ENCODE measurements at regions not wholly inside any gene's neighbourhood (a gene's known extent, or its start where the extent isn't known, plus 50 kb on each side); places are given as distances from the start of the nearest gene placed in this dataset.

GRCh38 chr4:165765053-165765452, 108.0 kb upstream of the TLL1 start:
- Histone ChIP-seq H3K79me2 (ENCODE audit: low read depth) (no peaks in the 10 kb centered on the region), H3K4me3 (no peak overlapping the region), H3K4me2 (no peak overlapping the region), H3K27ac (no peak overlapping the region), H3K4me1 (no peaks in the 10 kb centered on the region), H2AFZ (replicated peaks) (no peak overlapping the region), H3K27me3 (no peaks in the 10 kb centered on the region), H3F3A (ENCODE audit: low read depth) (no peaks in the 10 kb centered on the region), H4K20me1 (ENCODE audit: low read depth) (no peaks in the 10 kb centered on the region), H3K9ac (no peak overlapping the region), H3K36me3 (no peaks in the 10 kb centered on the region), H3K9me3 (ENCODE audit: low read depth) (no peaks in the 10 kb centered on the region)
- DNase-seq (ENCODE audit: low spot score): no peak
- Mint-ChIP-seq H3K4me3 (no peak overlapping the region), H3K27me3 (ENCODE audit: insufficient read depth, low read depth) (no peaks in the 10 kb centered on the region), H3K4me1 (no peaks in the 10 kb centered on the region), H3K9me3 (no peaks in the 10 kb centered on the region), H3K36me3 (no peaks in the 10 kb centered on the region), H3K27ac (no peak overlapping the region)
- TF ChIP-seq EZH2phosphoT487 (IDR thresholded peaks at IDR 0.05): no peak
- no peak for TF ChIP-seq EZH2 (IDR thresholded peaks at IDR 0.05)
- no peak for TF ChIP-seq CTCF (IDR thresholded peaks at IDR 0.05)

- Mint-ChIP-seq H3K36me3 (no peaks in the 10 kb centered on the region), H3K9me3 (no peaks in the 10 kb centered on the region), H3K27ac (no peak overlapping the region), H3K4me1 (no peaks in the 10 kb centered on the region), H3K4me3 (no peak overlapping the region), H3K27me3 (ENCODE audit: insufficient read depth, low read depth) (no peaks in the 10 kb centered on the region)
- Histone ChIP-seq H3K9ac (no peak overlapping the region), H3K4me2 (no peak overlapping the region), H3F3A (ENCODE audit: low read depth) (no peaks in the 10 kb centered on the region), H3K79me2 (ENCODE audit: low read depth) (no peaks in the 10 kb centered on the region), H3K27ac (no peak overlapping the region), H4K20me1 (ENCODE audit: low read depth) (no peaks in the 10 kb centered on the region), H3K9me3 (ENCODE audit: low read depth) (no peaks in the 10 kb centered on the region), H3K36me3 (no peaks in the 10 kb centered on the region), H2AFZ (replicated peaks) (no peak overlapping the region), H3K4me1 (no peaks in the 10 kb centered on the region), H3K4me3 (no peak overlapping the region), H3K27me3 (no peaks in the 10 kb centered on the region)
- no peak for DNase-seq (ENCODE audit: low spot score)
- no peak for TF ChIP-seq CTCF (IDR thresholded peaks at IDR 0.05)
- no peak for TF ChIP-seq EZH2 (IDR thresholded peaks at IDR 0.05)
- TF ChIP-seq EZH2phosphoT487 (IDR thresholded peaks at IDR 0.05): no peak
These were observed 107.0 kb upstream of the TLL1 start for GRCh38 chr4:165766018-165766417.

- Histone ChIP-seq H3K27ac (no peak overlapping the region), H3K27me3 (no peaks in the 10 kb centered on the region), H3K9me3 (ENCODE audit: low read depth) (no peaks in the 10 kb centered on the region), H3F3A (ENCODE audit: low read depth) (no peaks in the 10 kb centered on the region), H3K9ac (no peak overlapping the region), H3K4me3 (no peak overlapping the region), H4K20me1 (ENCODE audit: low read depth) (no peaks in the 10 kb centered on the region), H3K79me2 (ENCODE audit: low read depth) (no peaks in the 10 kb centered on the region), H3K4me1 (no peaks in the 10 kb centered on the region), H3K36me3 (no peaks in the 10 kb centered on the region), H3K4me2 (no peak overlapping the region), H2AFZ (replicated peaks) (no peak overlapping the region)
- Mint-ChIP-seq H3K4me3 (no peak overlapping the region), H3K9me3 (peaks cover under 1% of the 10 kb centered on the region), H3K36me3 (no peaks in the 10 kb centered on the region), H3K27me3 (ENCODE audit: insufficient read depth, low read depth) (peaks cover 2% of the 10 kb centered on the region), H3K4me1 (no peaks in the 10 kb centered on the region), H3K27ac (no peak overlapping the region)
- no peak for TF ChIP-seq EZH2phosphoT487 (IDR thresholded peaks at IDR 0.05)
- no peak for TF ChIP-seq EZH2 (IDR thresholded peaks at IDR 0.05)
- TF ChIP-seq CTCF (IDR thresholded peaks at IDR 0.05): no peak
- DNase-seq (ENCODE audit: low spot score): no peak
These were observed 106.1 kb upstream of the TLL1 start for GRCh38 chr4:165766976-165767375.

GRCh38 chr4:165767671-165768070, 105.4 kb upstream of the TLL1 start:
- no peaks in the 10 kb centered on the region for H3K9me3 ChIP-seq (ENCODE audit: low read depth)
- H3K27me3 ChIP-seq: no peaks in the 10 kb centered on the region
- H3K36me3 Mint-ChIP-seq: no peaks in the 10 kb centered on the region
- no peaks in the 10 kb centered on the region for H3K79me2 ChIP-seq (ENCODE audit: low read depth)
- no peaks in the 10 kb centered on the region for H3K4me1 ChIP-seq
- no peak overlapping the region for H3K4me3 Mint-ChIP-seq
- no peak for DNase-seq (ENCODE audit: low spot score)
- no peak overlapping the region for H3K4me2 ChIP-seq
- no peaks in the 10 kb centered on the region for H3K36me3 ChIP-seq
- H2AFZ ChIP-seq (replicated peaks): no peak overlapping the region
- no peak for TF ChIP-seq EZH2 (IDR thresholded peaks at IDR 0.05)
- TF ChIP-seq CTCF (IDR thresholded peaks at IDR 0.05): no peak
- TF ChIP-seq EZH2phosphoT487 (IDR thresholded peaks at IDR 0.05): no peak
- H3K4me3 ChIP-seq: no peak overlapping the region
- no peaks in the 10 kb centered on the region for H4K20me1 ChIP-seq (ENCODE audit: low read depth)
- H3K27ac Mint-ChIP-seq: no peak overlapping the region
- H3K9ac ChIP-seq: no peak overlapping the region
- peaks cover 3% of the 10 kb centered on the region for H3K9me3 Mint-ChIP-seq
- no peaks in the 10 kb centered on the region for H3K4me1 Mint-ChIP-seq
- peaks cover 2% of the 10 kb centered on the region for H3K27me3 Mint-ChIP-seq (ENCODE audit: insufficient read depth, low read depth)
- H3K27ac ChIP-seq: no peak overlapping the region
- H3F3A ChIP-seq (ENCODE audit: low read depth): no peaks in the 10 kb centered on the region
